IMR-90 (cell line): ENCODE measurements at regions not wholly inside any gene's neighbourhood (a gene's known extent, or its start where the extent isn't known, plus 50 kb on each side); places are given as distances from the start of the nearest gene placed in this dataset.

Experiments used
- ATAC-seq: fragments of 200-7000 bp; cut with Tn5 transposase; 2 replicates; pipeline ENCODE4 v1.9.1; 2020; ENCODE audit warnings: low read depth, mild to moderate bottlenecking, moderate library complexity
- BruUV-seq: library from RNA; stranded (reverse); fragments of 400-500 nt; replicated peaks from 2 replicates; lab custom pipeline; 2021; lab: Mats Ljungman, UMichigan
- CTCF ChIA-PET: fragments of 300-600 bp; formaldehyde crosslinking; extraction: SDS; loops from one replicate; lab custom pipeline; 2021; ENCODE audit warnings: antibody characterized with exemption; lab: Yijun Ruan, JAX
- POLR2A ChIA-PET: fragments of 300-600 bp; sonication (Branson Sonifier 250); formaldehyde crosslinking; loops from one replicate; lab custom pipeline; 2022; ENCODE audit warnings: antibody characterized with exemption; ENCODE audit not compliant: unreplicated experiment; lab: Charles Lee
- DNase-seq: peaks from one replicate; pipeline ENCODE4 v3.0.0; 2013
- H2AFZ ChIP-seq: replicated peaks from 2 replicates; pipeline ENCODE3; 2013; ENCODE audit warnings: low read length, mild to moderate bottlenecking; ENCODE audit not compliant: poor library complexity
- H2AK5ac ChIP-seq: 2 replicates; pipeline ENCODE4 v1.6.1; 2013; ENCODE audit warnings: low read depth, low read length, inconsistent platforms
- H2AK9ac ChIP-seq: replicated peaks from 2 replicates; pipeline ENCODE3; 2013; ENCODE audit warnings: mild to moderate bottlenecking, low read depth, low read length, moderate library complexity; ENCODE audit not compliant: poor library complexity
- H2BK120ac ChIP-seq: 2 replicates; pipeline ENCODE4 v1.6.1; 2013; ENCODE audit warnings: low read depth, low read length, inconsistent platforms
- H2BK15ac ChIP-seq: 3 replicates; pipeline ENCODE4 v1.6.1; 2013; ENCODE audit warnings: low read depth, low read length, inconsistent platforms
- H2BK20ac ChIP-seq: 2 replicates; pipeline ENCODE4 v1.6.1; 2013; ENCODE audit warnings: low read depth, mild to moderate bottlenecking, inconsistent platforms, low read length, moderate library complexity
- H2BK5ac ChIP-seq: 2 replicates; pipeline ENCODE4 v1.6.1; 2013; ENCODE audit warnings: mild to moderate bottlenecking, low read depth, low read length, inconsistent platforms; ENCODE audit not compliant: poor library complexity, severe bottlenecking
- H3K14ac ChIP-seq: replicated peaks from 2 replicates; pipeline ENCODE4 v1.6.1; 2013; ENCODE audit warnings: low read depth, low read length, inconsistent platforms
- H3K18ac ChIP-seq: 2 replicates; pipeline ENCODE4 v1.6.1; 2013; ENCODE audit warnings: low read depth, low read length, control low read depth
- H3K23ac ChIP-seq: 2 replicates; pipeline ENCODE4 v1.6.1; 2013; ENCODE audit warnings: low read depth, low read length, inconsistent platforms
- H3K27ac ChIP-seq: 2 replicates; pipeline ENCODE4 v1.5.1; 2013; ENCODE audit warnings: mild to moderate bottlenecking, control low read depth, low read length; ENCODE audit not compliant: insufficient read depth
- H3K27me3 ChIP-seq: 2 replicates; pipeline ENCODE4 v1.6.1; 2013; ENCODE audit warnings: low read length; ENCODE audit not compliant: control insufficient read depth, insufficient read depth
- H3K36me3 ChIP-seq: 2 replicates; pipeline ENCODE4 v1.6.1; 2013; ENCODE audit warnings: low read length, mixed read lengths; ENCODE audit not compliant: control insufficient read depth, insufficient read depth
- H3K4ac ChIP-seq: 2 replicates; pipeline ENCODE4 v1.6.1; 2013; ENCODE audit warnings: low read depth, low read length, inconsistent platforms
- H3K4me1 ChIP-seq: 2 replicates; pipeline ENCODE4 v1.6.1; 2013; ENCODE audit warnings: low read length, mixed read lengths; ENCODE audit not compliant: control insufficient read depth, insufficient read depth
- H3K4me2 ChIP-seq: 2 replicates; pipeline ENCODE4 v1.6.1; 2013; ENCODE audit warnings: low read depth, mild to moderate bottlenecking, control low read depth, low read length, moderate library complexity
- H3K4me3 ChIP-seq: 2 replicates; pipeline ENCODE4 v1.5.1; 2013; ENCODE audit warnings: low read depth, mild to moderate bottlenecking, control low read depth, low read length, moderate library complexity; ENCODE audit not compliant: insufficient read depth
- H3K56ac ChIP-seq: 2 replicates; pipeline ENCODE4 v1.6.1; 2013; ENCODE audit warnings: low read length, inconsistent platforms; ENCODE audit not compliant: insufficient read depth; ENCODE audit errors: extremely low read depth
- H3K79me1 ChIP-seq, 2 experiments: 2 replicates each; pipeline ENCODE4 v1.6.1; 2013; ENCODE audit warnings: low read length in 2 of 2, inconsistent platforms in 1 of 2, low read depth in 1 of 2
- H3K9ac ChIP-seq: 2 replicates; pipeline ENCODE4 v1.6.1; 2013; ENCODE audit warnings: low read depth, low read length, control low read depth
- H3K9me1 ChIP-seq: 2 replicates; pipeline ENCODE4 v1.6.1; 2013; ENCODE audit warnings: low read length, inconsistent platforms; ENCODE audit not compliant: insufficient read depth
- H3K9me3 ChIP-seq: 2 replicates; pipeline ENCODE4 v1.6.1; 2013; ENCODE audit warnings: low read length; ENCODE audit not compliant: control insufficient read depth, insufficient read depth
- H4K20me1 ChIP-seq: 2 replicates; pipeline ENCODE4 v1.6.1; 2013; ENCODE audit warnings: low read length, inconsistent platforms; ENCODE audit not compliant: insufficient read depth
- H4K5ac ChIP-seq: 2 replicates; pipeline ENCODE4 v1.6.1; 2013; ENCODE audit warnings: mild to moderate bottlenecking, low read depth, low read length, control low read depth
- H4K8ac ChIP-seq, 2 experiments: 2 replicates each; pipeline ENCODE4 v1.6.1; 2013; ENCODE audit warnings: low read depth in 2 of 2, low read length in 2 of 2, control low read depth in 1 of 2, inconsistent platforms in 1 of 2
- H4K91ac ChIP-seq: 2 replicates; pipeline ENCODE4 v1.6.1; 2013; ENCODE audit warnings: low read depth, low read length, inconsistent platforms; ENCODE audit not compliant: insufficient read depth
- CHD1 ChIP-seq: IDR thresholded peaks from 2 replicates; pipeline ENCODE4 v1.6.1; 2012; ENCODE audit warnings: low read depth, low read length, improper control_type of control experiment
- MAFK ChIP-seq: IDR thresholded peaks from 2 replicates; pipeline ENCODE4 v1.6.1; 2012; ENCODE audit warnings: low read depth, low read length, improper control_type of control experiment
- MAZ ChIP-seq: IDR thresholded peaks from 2 replicates; pipeline ENCODE4 v1.6.1; 2012; ENCODE audit warnings: low read depth, mild to moderate bottlenecking, low read length, improper control_type of control experiment, moderate library complexity, borderline replicate concordance
- MXI1 ChIP-seq: IDR thresholded peaks from 2 replicates; pipeline ENCODE4 v1.6.1; 2012; ENCODE audit warnings: low read depth, mild to moderate bottlenecking, low read length, moderate library complexity, borderline replicate concordance
- POLR2A ChIP-seq: IDR thresholded peaks from 2 replicates; pipeline ENCODE4 v1.6.1; 2012; ENCODE audit warnings: mild to moderate bottlenecking, low read depth, low read length
- RAD21 ChIP-seq: IDR thresholded peaks from 2 replicates; pipeline ENCODE4 v1.6.1; 2012; ENCODE audit warnings: low read length, improper control_type of control experiment
- WGBS, 2 experiments: methylation state at CpG; one replicate each; pipeline versions ENCODE4 v1.1.5 to v1.1.7; 2013; ENCODE audit warnings: missing lambda C conversion rate in 2 of 2; ENCODE audit not compliant: insufficient read length in 1 of 2; ENCODE audit errors: extremely low coverage in 2 of 2; 5-methylcytosine and 5-hydroxymethylcytosine counted together
- dilution Hi-C: fragments of 300-500 bp; cut with HindIII; formaldehyde crosslinking; loops from one replicate; pipeline ENCODE4 v1.14.3; 2018; ENCODE audit warnings: low sequenced_read_pairs; ENCODE audit not compliant: unreplicated experiment
- in situ Hi-C: fragments of 300-500 bp; cut with MboI; formaldehyde crosslinking; loops from 3 replicates; pipeline ENCODE4 v1.14.3; 2019; ENCODE audit warnings: low sequenced_read_pairs, inconsistent platforms, mixed read lengths
- intact Hi-C: fragments of 100-400 bp; cut with micrococcal nuclease; formaldehyde crosslinking; loops from 2 replicates; pipeline ENCODE4 v1.10.0; 2022
- TF ChIP-seq, protein P1 (sequence below): fragments of 150-350 bp; IDR thresholded peaks from 2 replicates; pipeline ENCODE4 v1.6.1; 2017; ENCODE audit warnings: mild to moderate bottlenecking, antibody characterized with exemption, low read length, low read depth

DNA sequence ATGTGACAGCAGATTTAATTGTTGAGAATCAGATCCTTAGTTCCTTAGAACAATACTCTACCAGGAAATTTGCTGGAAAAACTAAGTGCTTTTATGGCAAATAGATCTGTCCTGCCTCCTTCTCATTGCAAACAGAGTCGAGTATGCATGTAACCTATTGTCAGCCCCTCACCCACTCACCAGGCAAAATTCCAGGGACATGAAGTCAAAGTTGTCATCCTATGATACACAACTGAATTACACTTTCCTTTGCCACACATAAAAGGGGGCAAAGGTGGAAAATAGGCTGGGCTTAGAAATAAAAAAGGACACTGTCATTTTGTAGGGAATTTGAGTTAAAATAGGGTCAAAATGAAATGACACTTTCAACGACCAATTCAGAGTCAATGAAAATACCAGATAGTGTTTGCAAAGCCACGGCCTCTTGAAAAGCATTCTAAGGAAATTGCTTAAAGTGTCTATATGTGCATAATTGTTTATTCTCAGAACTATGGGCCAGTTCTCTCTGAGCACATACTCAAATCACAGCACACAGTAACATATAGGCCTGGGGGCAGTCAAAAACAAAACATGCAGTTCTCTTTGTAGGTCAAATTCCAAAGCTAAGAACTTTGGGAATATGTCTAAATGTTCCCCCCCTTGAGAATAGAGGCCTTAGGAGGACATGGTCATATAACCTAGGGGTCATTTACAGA lies 452.8 kb downstream of the NFIB start:
- DNase-seq (no peak), ATAC-seq (no peak)
- POLR2A ChIA-PET: no interaction called here
- TF ChIP-seq MAFK (no peak), CHD1 (no peak), MXI1 (no peak), MAZ (no peak), POLR2A (no peak), RAD21 (no peak)
- TF ChIP-seq, protein P1, sequence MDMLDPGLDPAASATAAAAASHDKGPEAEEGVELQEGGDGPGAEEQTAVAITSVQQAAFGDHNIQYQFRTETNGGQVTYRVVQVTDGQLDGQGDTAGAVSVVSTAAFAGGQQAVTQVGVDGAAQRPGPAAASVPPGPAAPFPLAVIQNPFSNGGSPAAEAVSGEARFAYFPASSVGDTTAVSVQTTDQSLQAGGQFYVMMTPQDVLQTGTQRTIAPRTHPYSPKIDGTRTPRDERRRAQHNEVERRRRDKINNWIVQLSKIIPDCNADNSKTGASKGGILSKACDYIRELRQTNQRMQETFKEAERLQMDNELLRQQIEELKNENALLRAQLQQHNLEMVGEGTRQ: no peak
- Histone ChIP-seq H3K14ac (no peak overlapping the region), H3K4me3 (no peak overlapping the region), H2AK5ac (no peak overlapping the region), H2BK120ac (no peak overlapping the region), H3K36me3 (no peaks in the 10 kb centered on the region), H2AK9ac (no peak overlapping the region), H3K23ac (no peak overlapping the region), H3K4ac (no peak overlapping the region), H4K8ac (no peak overlapping the region), H2BK5ac (no peak overlapping the region), H3K4me1 (no peaks in the 10 kb centered on the region), H2AFZ (no peak overlapping the region), H4K91ac (no peak overlapping the region), H2BK20ac (no peak overlapping the region), H3K9me3 (no peaks in the 10 kb centered on the region), H3K4me2 (no peak overlapping the region), H3K18ac (no peak overlapping the region), H2BK15ac (no peak overlapping the region), H3K27me3 (no peaks in the 10 kb centered on the region), H4K5ac (no peak overlapping the region), H4K20me1 (no peaks in the 10 kb centered on the region), H3K9me1 (no peaks in the 10 kb centered on the region), H3K56ac (no peak overlapping the region), H3K27ac (no peak overlapping the region), H3K9ac (no peak overlapping the region), H3K79me1 (no peaks in the 10 kb centered on the region)
- no TSS peak for BruUV-seq
- dilution Hi-C loops (no loop called here), intact Hi-C loops (no loop called here), in situ Hi-C loops (no loop called here)
- WGBS, 2 experiments: no CpG with 5 or more reads among the region's 3 CpGs
- CTCF ChIA-PET: no interaction called here
